Kidney (tissue), 13 donors: ENCODE measurements at regions not wholly inside any gene's neighbourhood (a gene's known extent, or its start where the extent isn't known, plus 50 kb on each side); places are given as distances from the start of the nearest gene placed in this dataset.

Source experiments
- DNase-seq, 5 donors: peaks; one replicate each; pipeline ENCODE4 v3.0.0-alpha.2; 2013 to 2020
- FAIRE-seq: peaks from 2 replicates; lab custom pipeline; 2012; peaks lifted over from hg19 to GRCh38; lab: Jason Lieb, UNC
- H3K27ac ChIP-seq, 2 donors: one replicate each; pipeline ENCODE4 v1.7.0; 2013; ENCODE audit warnings: low read depth in 2 of 2, low read length in 2 of 2, inconsistent platforms in 1 of 2
- H3K27me3 ChIP-seq: one replicate; pipeline ENCODE4 v1.7.1; 2013; ENCODE audit warnings: low read length, inconsistent platforms; ENCODE audit not compliant: control insufficient read depth, insufficient read depth
- H3K36me3 ChIP-seq, 3 donors: one replicate each; pipeline versions ENCODE4 v1.7.0 to v1.7.1; 2013; ENCODE audit warnings: low read length in 3 of 3, control low read depth in 1 of 3, inconsistent platforms in 1 of 3; ENCODE audit not compliant: insufficient read depth in 3 of 3, control insufficient read depth in 2 of 3
- H3K4me1 ChIP-seq, 3 donors: one replicate each; pipeline versions ENCODE4 v1.7.0 to v1.7.1; 2013; ENCODE audit warnings: low read length in 3 of 3, inconsistent platforms in 1 of 3, low read depth in 1 of 3; ENCODE audit not compliant: control insufficient read depth in 2 of 3, insufficient read depth in 2 of 3
- H3K4me3 ChIP-seq, 3 donors: one replicate each; pipeline versions ENCODE4 v1.7.0 to v1.8.1; 2013; ENCODE audit warnings: low read length in 3 of 3, control low read depth in 1 of 3, inconsistent platforms in 1 of 3
- H3K9ac ChIP-seq, 3 donors: one replicate each; pipeline versions ENCODE4 v1.7.0 to v1.7.1; 2013; ENCODE audit warnings: low read length in 3 of 3, control low read depth in 1 of 3, inconsistent platforms in 1 of 3
- H3K9me3 ChIP-seq, 3 donors: one replicate each; pipeline versions ENCODE4 v1.7.0 to v1.7.1; 2013; ENCODE audit warnings: low read length in 3 of 3, control low read depth in 1 of 3, inconsistent platforms in 1 of 3; ENCODE audit not compliant: control insufficient read depth in 2 of 3, insufficient read depth in 1 of 3
- CTCF ChIP-seq: IDR thresholded peaks from 3 replicates; pipeline ENCODE4 v1.5.1; 2012; ENCODE audit warnings: mild to moderate bottlenecking, moderate library complexity, borderline replicate concordance; ENCODE audit not compliant: insufficient read depth; ENCODE audit errors: extremely low read depth
- intact Hi-C: fragments of 100-400 bp; cut with DNase I; formaldehyde crosslinking; loops from one replicate; pipeline ENCODE4 v1.11.1; 2022
- donor health status: control.
- donor health status: control.
- donor health status: control.
- donor health status: control.
- donor health status: control.
- donor health status: DM: yes; HTN: yes; CAD: no.
- donor health status: Normal renal cell carcinoma (clear cell type).

GRCh38 chr6:41404182-41404845, 68.9 kb downstream of the NCR2 start:
- H3K4me3 ChIP-seq, result no peak overlapping the region
- no peak overlapping the region for H3K9ac ChIP-seq
- intact Hi-C loops, result no loop called here
- DNase-seq (peak in 4 of 5 donors; percentile 47 to 84 (median 68)), FAIRE-seq (no peak)
- peaks cover 0 to 3% (median 0%) of the 10 kb centered on the region in 3 donors for H3K4me1 ChIP-seq
- no peaks in the 10 kb centered on the region for H3K36me3 ChIP-seq
- TF ChIP-seq CTCF, result no peak
- H3K9me3 ChIP-seq, result peaks cover 0 to 9% (median 2%) of the 10 kb centered on the region in 3 donors
- no peaks in the 10 kb centered on the region for H3K27me3 ChIP-seq
- no peak overlapping the region for H3K27ac ChIP-seq

GRCh38 chr6:41405941-41406727, 70.7 kb downstream of the NCR2 start:
- Histone ChIP-seq H3K4me1 (peaks cover 0 to 3% (median 0%) of the 10 kb centered on the region in 3 donors), H3K4me3 (no peak overlapping the region), H3K9ac (no peak overlapping the region), H3K36me3 (no peaks in the 10 kb centered on the region), H3K9me3 (peaks cover 0 to 9% (median 2%) of the 10 kb centered on the region in 3 donors), H3K27ac (no peak overlapping the region), H3K27me3 (no peaks in the 10 kb centered on the region)
- no peak for TF ChIP-seq CTCF
- DNase-seq, result no peak
- no peak for FAIRE-seq
- intact Hi-C loops, result no loop called here

GRCh38 chr6:41406728-41407489, 71.5 kb downstream of the NCR2 start:
- intact Hi-C loops, result no loop called here
- H3K9ac ChIP-seq, result no peak overlapping the region
- no peak for FAIRE-seq
- H3K36me3 ChIP-seq, result no peaks in the 10 kb centered on the region
- H3K9me3 ChIP-seq, result peaks cover 0 to 5% (median 0%) of the 10 kb centered on the region in 3 donors
- H3K27me3 ChIP-seq, result no peaks in the 10 kb centered on the region
- H3K4me1 ChIP-seq, result peaks cover 0 to 3% (median 0%) of the 10 kb centered on the region in 3 donors
- H3K27ac ChIP-seq, result no peak overlapping the region
- H3K4me3 ChIP-seq, result no peak overlapping the region
- TF ChIP-seq CTCF, result no peak
- peak in 3 of 5 donors; percentile 22 to 73 (median 58) for DNase-seq
